ENCODE measurements at regions not wholly inside any gene's neighbourhood (a gene's known extent, or its start where the extent isn't known, plus 50 kb on each side); places are given as distances from the start of the nearest gene placed in this dataset.

- CTCF ChIA-PET, result no interaction called here
Observed at GRCh38 chr11:129282634-129283033, 90.5 kb upstream of the ARHGAP32 start.

GRCh38 chr11:129281471-129282415, 89.6 kb upstream of the ARHGAP32 start:
- POLR2A ChIA-PET, result no interaction called here
- CTCF ChIA-PET, result no interaction called here
- BruUV-seq (replicated peaks), result no TSS peak
- TF ChIP-seq CTCF (IDR thresholded peaks at IDR 0.05), result no peak
- TF ChIP-seq SIN3A (IDR thresholded peaks at IDR 0.05; ENCODE audit: borderline replicate concordance, insufficient read depth, low read depth, low read length), result no peak
- TF ChIP-seq TCF7L2 (IDR thresholded peaks at IDR 0.05; ENCODE audit: low read depth, low read length), result no peak
- no peaks in the 10 kb centered on the region for H3K9me3 ChIP-seq (ENCODE audit: control insufficient read depth, insufficient read depth, low read depth, low read length)
- intact Hi-C loops (cut with micrococcal nuclease; ENCODE audit: unreplicated experiment) (loop anchor here (2.0 kb wide), 1 partner anchor 165 kb away; no protein-coding TSS in a partner anchor), in situ Hi-C loops (cut with HindIII; ENCODE audit: low pct_unique_long_range_greater_than_20kb, low sequenced_read_pairs) (no loop called here)
- DNase-seq (ENCODE audit: low read depth, low spot score) (no peak), ATAC-seq (no peak)
- no peaks in the 10 kb centered on the region for H3K27me3 ChIP-seq (ENCODE audit: control insufficient read depth, insufficient read depth, low read length)
- H3K27ac ChIP-seq (ENCODE audit: low read length), result no peak overlapping the region
- H3K4me1 ChIP-seq (ENCODE audit: control insufficient read depth, insufficient read depth, low read length), result peaks cover 35% of the 10 kb centered on the region
- no peak overlapping the region for H3K4me3 ChIP-seq (ENCODE audit: low read depth in 2 of 2, low read length in 2 of 2)
- no peaks in the 10 kb centered on the region for H3K36me3 ChIP-seq (ENCODE audit: control insufficient read depth, insufficient read depth, low read length)

More at GRCh38 chr11:129282634-129283033, 90.5 kb upstream of the ARHGAP32 start:
- Histone ChIP-seq H3K27ac (ENCODE audit: low read length) (no peak overlapping the region), H3K36me3 (ENCODE audit: control insufficient read depth, insufficient read depth, low read length) (no peaks in the 10 kb centered on the region), H3K27me3 (ENCODE audit: control insufficient read depth, insufficient read depth, low read length) (no peaks in the 10 kb centered on the region), H3K4me3 (ENCODE audit: low read depth in 2 of 2, low read length in 2 of 2) (no peak overlapping the region), H3K4me1 (ENCODE audit: control insufficient read depth, insufficient read depth, low read length) (peaks cover 26% of the 10 kb centered on the region), H3K9me3 (ENCODE audit: control insufficient read depth, insufficient read depth, low read depth, low read length) (no peaks in the 10 kb centered on the region)
- no peak for DNase-seq (ENCODE audit: low read depth, low spot score)
- no peak for ATAC-seq
- intact Hi-C loops (cut with micrococcal nuclease; ENCODE audit: unreplicated experiment) (no loop called here), in situ Hi-C loops (cut with HindIII; ENCODE audit: low pct_unique_long_range_greater_than_20kb, low sequenced_read_pairs) (no loop called here)
- TF ChIP-seq SIN3A (IDR thresholded peaks at IDR 0.05; ENCODE audit: borderline replicate concordance, insufficient read depth, low read depth, low read length) (no peak), CTCF (IDR thresholded peaks at IDR 0.05) (no peak), TCF7L2 (IDR thresholded peaks at IDR 0.05; ENCODE audit: low read depth, low read length) (no peak), REST (IDR thresholded peaks at IDR 0.05; ENCODE audit: insufficient read depth in 1 of 2, low read depth in 2 of 2, low read length in 1 of 2) (no peak), POLR2AphosphoS5 (IDR thresholded peaks at IDR 0.05; ENCODE audit: low read depth, low read length) (no peak)
- BruUV-seq (replicated peaks), result no TSS peak
- POLR2A ChIA-PET, result no interaction called here
